ENCODE measurements at regions not wholly inside any gene's neighbourhood (a gene's known extent, or its start where the extent isn't known, plus 50 kb on each side); places are given as distances from the start of the nearest gene placed in this dataset.

GRCh38 chr7:26458466-26459145 is 166.9 kb downstream of the SNX10 start:
- no peak for DNase-seq (ENCODE audit: low spot score)

GRCh38 chr7:26459540-26460193 is 168.0 kb downstream of the SNX10 start:
- no peak for DNase-seq (ENCODE audit: low spot score)

GRCh38 chr7:26460351-26461085 is 168.9 kb downstream of the SNX10 start:
- no peak for DNase-seq (ENCODE audit: low spot score)

GRCh38 chr7:26461518-26461917 is 169.9 kb downstream of the SNX10 start:
- DNase-seq (ENCODE audit: low spot score), result no peak

GRCh38 chr7:26466007-26466406 is 174.3 kb downstream of the SNX10 start:
- no peak for DNase-seq (ENCODE audit: low spot score)

- no peak for DNase-seq (ENCODE audit: low spot score)
Observed at GRCh38 chr7:26467104-26467503, 175.4 kb downstream of the SNX10 start.

GRCh38 chr7:26467541-26467940 is 175.9 kb downstream of the SNX10 start:
- DNase-seq (ENCODE audit: low spot score), result no peak

GRCh38 chr7:26468625-26469024 is 177.0 kb downstream of the SNX10 start:
- DNase-seq (ENCODE audit: low spot score), result no peak

- DNase-seq (ENCODE audit: low spot score), result no peak
Observed at GRCh38 chr7:26469188-26469587, 177.5 kb downstream of the SNX10 start.

- DNase-seq (ENCODE audit: low spot score), result no peak
Observed at GRCh38 chr7:26470691-26471090, 179.0 kb downstream of the SNX10 start.

- no peak for DNase-seq (ENCODE audit: low spot score)
Observed at GRCh38 chr7:26471306-26472075, 179.8 kb downstream of the SNX10 start.

- DNase-seq (ENCODE audit: low spot score), result no peak
Observed at GRCh38 chr7:26472971-26473370, 181.3 kb downstream of the SNX10 start.

- no peak for DNase-seq (ENCODE audit: low spot score)
Observed at GRCh38 chr7:26476271-26476670, 184.6 kb downstream of the SNX10 start.

- DNase-seq (ENCODE audit: low spot score), result no peak
Observed at GRCh38 chr7:26477381-26477990, 185.8 kb downstream of the SNX10 start.

- DNase-seq (ENCODE audit: low spot score), result no peak
Observed at GRCh38 chr7:26478550-26478949, 186.9 kb downstream of the SNX10 start.

GRCh38 chr7:26479581-26479980 is 187.9 kb downstream of the SNX10 start:
- no peak for DNase-seq (ENCODE audit: low spot score)

GRCh38 chr7:26480156-26480555 is 188.5 kb downstream of the SNX10 start:
- no peak for DNase-seq (ENCODE audit: low spot score)

GRCh38 chr7:26482927-26483326 is 191.3 kb downstream of the SNX10 start:
- DNase-seq (ENCODE audit: low spot score), result no peak

- no peak for DNase-seq (ENCODE audit: low spot score)
Observed at GRCh38 chr7:26483843-26484242, 192.2 kb downstream of the SNX10 start.

GRCh38 chr7:26485367-26485934 is 193.8 kb downstream of the SNX10 start:
- DNase-seq (ENCODE audit: low spot score), result no peak

- DNase-seq (ENCODE audit: low spot score), result no peak
Observed at GRCh38 chr7:26486153-26486552, 194.5 kb downstream of the SNX10 start.

Measured in activated CD4-positive, alpha-beta T cell treated with anti-CD3 and anti-CD28 coated beads, Interleukin-2, Interleukin-4, amounts not matched to agents 100 ng/mL and 50 ng/mL, durations not matched to agents 16 hours and 8 hours (primary cell).